NCI-H187 treated with DMSO at 0.1 percent for 48 hours (cell line): ENCODE measurements at regions not wholly inside any gene's neighbourhood (a gene's known extent, or its start where the extent isn't known, plus 50 kb on each side); places are given as distances from the start of the nearest gene placed in this dataset.
"Not testable (repeated sequence)": the region's sequence is repeated elsewhere in the genome, so short reads cannot be mapped to it uniquely, and the experiment has no call there.

ENCODE experiments used
- DNase-seq: peaks from one replicate; lab custom pipeline; 2025; lab: John Stamatoyannopoulos, UW

DNA sequence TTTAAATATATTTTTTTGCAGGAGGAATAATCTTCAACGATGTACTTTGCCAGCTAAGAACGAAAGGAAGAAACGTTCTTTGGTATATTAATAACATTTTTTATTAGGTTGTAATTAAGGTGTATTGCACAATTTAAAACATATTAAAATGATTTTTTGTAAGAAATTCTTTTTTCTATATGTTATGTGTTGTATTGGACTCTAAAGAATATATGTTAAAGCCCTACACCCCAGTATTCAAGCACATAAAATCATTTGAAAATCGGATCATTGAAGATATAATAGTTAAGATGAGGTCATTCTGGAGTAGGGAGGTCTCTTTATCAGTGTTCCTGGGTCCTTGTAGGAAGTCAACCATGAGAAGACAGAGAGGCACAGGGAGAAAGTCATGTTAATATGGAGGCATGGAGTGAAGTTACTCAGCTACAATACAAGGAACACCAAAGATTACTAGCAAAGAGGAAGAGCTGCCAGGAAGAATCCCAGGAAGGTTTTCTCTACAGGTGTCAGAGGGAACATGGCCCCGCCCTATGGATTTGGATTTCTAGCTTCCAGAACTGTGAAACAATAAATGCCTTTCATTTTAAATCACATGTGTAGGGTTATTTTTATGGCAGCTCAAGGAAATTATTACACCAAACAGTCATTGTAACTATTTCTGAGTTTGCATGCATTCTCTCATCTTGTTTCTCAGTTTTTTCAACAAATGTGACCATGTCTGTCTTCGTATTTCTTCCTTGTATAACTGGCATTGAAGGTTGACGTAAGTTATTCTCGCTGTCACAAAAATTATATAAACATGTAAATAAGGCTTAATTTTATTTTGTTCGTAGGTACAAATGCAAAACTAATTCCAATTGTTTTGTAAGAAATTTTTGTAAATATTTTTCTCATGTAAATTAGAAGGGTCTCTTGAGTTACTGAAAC is 75.4 kb upstream of the VPREB1 start:
- DNase-seq, result no peak

DNA sequence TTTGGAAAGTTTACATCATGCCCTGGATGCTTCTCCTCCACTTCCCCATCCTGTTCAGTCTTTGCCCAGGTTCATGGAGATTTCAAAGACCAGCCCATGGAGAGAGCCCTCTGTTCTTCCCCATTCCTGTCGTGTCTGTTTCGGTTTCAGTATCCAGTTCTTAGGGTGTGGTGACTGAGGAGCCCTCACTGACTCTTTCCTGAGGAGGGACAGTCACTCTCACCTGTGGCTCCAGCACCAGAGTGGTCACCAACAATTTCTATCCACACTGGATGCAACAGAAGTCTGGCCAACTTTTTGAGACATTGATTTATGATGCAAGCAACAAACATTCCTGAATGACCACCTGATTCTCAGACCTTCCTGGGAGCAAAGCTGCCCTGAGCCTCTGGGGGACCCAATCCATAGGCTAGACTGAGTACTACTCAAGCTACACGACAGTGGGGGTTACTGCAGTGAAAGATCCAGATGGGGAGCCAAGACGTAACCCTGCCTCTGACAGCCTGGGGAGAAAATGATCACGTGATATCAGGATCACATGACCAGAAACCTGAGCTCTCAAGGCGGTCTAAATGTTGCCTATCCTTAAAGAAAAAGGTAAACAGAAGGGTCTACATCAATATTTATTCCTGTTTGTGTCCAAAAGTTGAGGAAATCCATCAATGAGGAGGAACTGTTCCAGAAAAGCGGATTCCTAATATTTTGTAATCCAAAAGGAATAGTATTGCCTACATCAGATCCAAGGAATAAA is 76.2 kb upstream of the VPREB1 start:
- peak; percentile 15 for DNase-seq

DNA sequence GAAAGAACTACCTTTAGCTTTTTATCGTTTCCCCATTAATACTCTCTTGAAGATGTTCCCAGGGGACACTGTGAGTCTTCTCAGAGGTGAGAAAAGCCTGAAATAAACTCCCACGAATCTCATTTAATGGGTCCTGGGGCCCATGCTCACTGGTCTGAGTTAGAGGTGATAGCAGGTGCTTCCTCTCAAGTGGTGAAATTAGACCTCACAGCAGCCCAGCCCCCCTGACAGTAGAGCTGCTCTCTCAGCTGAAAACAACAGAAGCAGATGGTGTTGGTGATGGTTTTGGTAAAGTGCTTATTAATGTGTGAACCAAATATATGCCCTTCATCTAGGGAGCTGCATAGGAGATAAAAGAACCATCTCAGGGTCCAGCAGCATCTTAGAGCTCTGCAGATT is 76.8 kb upstream of the VPREB1 start:
- no peak for DNase-seq

DNA sequence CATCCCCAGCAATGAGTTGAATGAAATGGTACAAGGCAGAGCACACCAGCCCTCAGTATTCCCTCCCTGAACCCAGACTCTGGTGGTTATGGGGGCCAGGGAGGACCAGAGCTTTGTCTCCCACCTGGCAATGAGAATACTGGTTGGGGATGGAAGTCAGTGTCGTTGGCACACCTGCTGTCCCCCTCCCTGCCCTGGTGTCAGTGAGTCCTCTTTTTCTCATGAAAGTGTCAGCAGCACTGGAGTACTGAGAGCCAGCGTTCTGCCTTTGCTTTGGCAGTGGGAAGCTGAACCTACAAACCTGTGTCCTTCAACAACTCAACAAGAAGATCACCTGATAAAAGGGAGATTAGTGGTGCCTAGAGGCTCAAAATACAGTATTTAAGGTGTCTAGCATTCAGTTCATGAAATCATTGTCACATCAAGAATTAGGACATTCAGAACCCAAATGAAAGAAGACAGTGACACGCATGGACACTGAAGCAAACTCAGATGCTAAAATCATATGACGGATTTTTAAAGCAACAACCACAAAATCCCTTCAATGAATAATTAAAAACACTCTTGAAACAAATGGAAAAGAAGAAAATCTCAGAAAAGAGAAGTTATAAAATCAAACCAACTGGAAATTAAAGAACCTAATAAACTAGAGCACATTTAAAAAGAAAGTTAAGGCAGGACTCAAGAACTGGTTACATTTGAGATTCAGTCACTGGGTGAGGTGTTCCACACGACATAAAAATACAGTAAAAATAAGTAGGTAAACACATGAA is 77.5 kb upstream of the VPREB1 start:
- no peak for DNase-seq

- DNase-seq, result no peak
These were observed 78.5 kb upstream of the VPREB1 start for GRCh38 chr22:22165936-22166710.

DNA sequence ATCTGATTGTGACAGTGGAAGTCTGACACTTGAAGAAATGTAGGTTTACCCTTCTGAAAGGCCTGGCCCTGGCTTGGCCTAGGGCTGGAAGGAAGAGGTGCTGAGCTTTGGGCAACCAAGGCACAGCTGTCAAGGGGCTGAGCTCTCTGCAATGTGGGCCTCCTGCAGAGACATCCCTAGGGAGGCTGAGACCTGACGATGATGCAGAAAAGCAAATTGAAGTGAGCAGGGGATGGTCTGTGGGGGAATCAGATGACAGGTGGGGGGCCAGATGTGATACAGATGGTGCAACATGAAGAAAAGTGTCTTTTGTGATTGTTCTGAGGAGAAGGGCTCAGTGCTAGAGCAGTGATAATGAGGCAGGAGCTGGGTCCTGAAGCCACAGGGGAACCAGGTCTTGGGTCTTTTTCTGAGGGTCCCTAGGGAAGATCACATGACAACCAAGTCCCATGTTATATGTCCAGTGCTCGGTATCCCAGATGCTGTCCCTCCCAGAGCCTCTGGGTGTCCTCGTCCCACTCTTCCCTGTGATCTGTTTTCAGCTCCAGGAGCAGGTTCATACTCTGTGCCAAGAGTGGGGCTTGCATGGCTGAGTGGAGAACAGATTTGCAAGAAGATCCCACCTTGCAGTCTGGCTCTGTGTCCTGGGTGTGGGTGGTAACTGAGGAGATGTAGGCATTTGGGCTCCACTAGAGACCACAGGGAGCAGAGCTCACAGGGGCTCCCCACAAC is 79.9 kb upstream of the VPREB1 start:
- no peak for DNase-seq

GRCh38 chr22:22161924-22162851 is 82.4 kb upstream of the VPREB1 start:
- no peak for DNase-seq

GRCh38 chr22:22160768-22161167 is 83.8 kb upstream of the VPREB1 start:
- not testable (repeated sequence) for DNase-seq

- DNase-seq, result no peak
These were observed 85.2 kb upstream of the VPREB1 start for GRCh38 chr22:22159384-22159783.

DNA sequence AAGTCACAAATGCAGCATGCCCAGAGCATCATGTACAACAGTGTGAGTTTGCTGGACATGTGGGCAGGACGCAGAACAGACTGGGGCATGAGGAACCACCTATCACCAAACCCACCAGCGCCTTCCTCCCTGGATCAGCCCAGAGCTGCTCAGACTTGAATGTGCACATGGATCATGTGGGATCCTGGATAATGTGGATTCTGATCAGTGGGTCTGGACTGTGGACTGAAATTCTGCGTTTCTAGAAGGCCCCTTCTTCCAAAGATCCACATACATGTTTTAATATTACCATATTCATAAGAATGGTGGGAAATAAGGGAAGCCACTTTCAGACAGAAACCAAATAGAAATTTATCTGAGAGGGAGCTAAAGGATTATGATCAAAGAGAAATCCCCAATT is 85.6 kb upstream of the VPREB1 start:
- DNase-seq, result no peak

GRCh38 chr22:22158207-22158816 is 86.3 kb upstream of the VPREB1 start:
- no peak for DNase-seq

DNA sequence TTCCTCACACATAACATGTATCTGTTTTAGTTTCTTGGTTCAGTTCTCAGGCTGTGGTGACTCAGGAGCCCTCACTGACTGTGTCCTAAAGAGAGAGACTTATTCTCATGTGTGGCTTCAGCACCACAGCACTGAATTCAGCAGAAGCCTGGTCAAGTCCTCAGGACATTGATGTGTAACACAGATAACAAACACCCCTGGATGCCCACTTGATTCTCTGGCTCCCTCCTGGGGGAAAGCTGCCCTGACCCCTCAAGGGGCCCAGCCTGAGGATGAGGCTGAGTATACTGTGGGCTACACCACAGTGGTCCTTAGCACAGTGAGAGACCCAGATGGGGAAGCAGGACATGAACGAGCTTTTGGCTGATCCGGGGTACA is 87.2 kb upstream of the VPREB1 start:
- no peak for DNase-seq

DNA sequence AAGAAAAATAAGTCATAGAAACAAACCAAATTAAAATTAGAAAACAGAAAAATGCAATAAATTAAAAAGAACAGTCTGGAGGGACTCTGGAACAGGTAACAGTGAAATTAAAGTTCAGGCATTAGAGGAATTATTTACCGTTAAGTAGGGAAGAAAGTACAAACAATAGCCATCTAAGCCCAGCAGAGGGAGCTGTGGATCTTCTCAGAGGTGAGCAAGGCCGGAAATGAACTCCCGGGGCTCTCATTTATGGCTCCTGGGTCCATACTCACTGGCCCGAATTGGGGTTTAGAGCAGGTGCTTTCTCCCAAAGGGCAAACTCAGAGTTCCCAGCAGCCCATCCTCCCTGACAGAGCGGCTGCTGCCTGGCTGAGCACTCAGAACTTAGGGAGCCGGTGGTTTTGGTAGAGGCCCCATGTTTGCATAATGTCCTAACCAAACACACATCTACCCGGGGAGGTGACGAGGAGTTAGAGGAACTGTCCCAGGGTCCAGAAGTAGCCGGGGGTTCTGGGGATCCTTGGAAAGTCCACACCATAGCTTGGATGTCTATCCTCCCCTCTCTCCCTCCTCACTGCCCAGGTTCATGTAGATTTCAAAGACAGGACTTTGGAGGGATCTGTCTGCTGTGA is 87.8 kb upstream of the VPREB1 start:
- DNase-seq, result peak; percentile 69

DNA sequence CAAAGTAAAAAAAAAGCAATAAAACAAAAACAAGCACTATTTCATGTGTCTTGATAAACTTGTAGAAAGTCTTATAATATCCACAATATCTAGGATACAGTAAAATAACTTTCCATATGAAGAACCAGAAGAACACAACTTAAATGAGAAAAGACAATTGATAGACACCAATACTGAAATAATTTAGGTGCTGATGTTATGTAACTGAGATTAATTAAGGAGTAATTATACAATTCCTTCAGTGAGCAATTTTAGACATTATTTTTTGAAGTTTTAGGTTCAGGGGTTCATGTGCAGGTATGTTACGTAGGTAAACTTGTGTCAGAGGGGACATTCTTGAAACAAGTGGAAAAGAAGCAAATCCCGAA is 88.3 kb upstream of the VPREB1 start:
- no peak for DNase-seq

DNA sequence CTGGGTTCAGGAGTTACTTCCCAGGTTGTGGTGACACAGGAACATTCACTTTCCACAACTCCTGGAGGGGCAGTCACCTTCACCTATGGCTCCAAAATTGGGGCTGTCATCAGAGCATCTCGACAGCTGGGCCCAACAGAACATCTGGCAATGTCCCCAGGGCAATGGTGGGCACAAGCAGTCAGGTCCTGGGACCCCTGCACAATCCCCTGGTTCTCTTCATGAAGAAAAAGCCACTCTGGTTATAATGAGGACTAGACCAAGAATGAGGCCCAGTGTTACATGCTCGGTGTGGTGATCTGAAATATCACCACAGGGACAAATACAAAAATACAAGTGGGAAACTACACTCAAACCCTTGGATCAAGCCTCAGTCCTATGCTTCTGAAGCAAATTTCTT is 89.0 kb upstream of the VPREB1 start:
- DNase-seq, result no peak

- DNase-seq, result no peak
These were observed 89.4 kb upstream of the VPREB1 start for GRCh38 chr22:22155146-22155545.

GRCh38 chr22:22154040-22154439 is 90.5 kb upstream of the VPREB1 start:
- no peak for DNase-seq

GRCh38 chr22:22151308-22151707 is 93.3 kb upstream of the VPREB1 start:
- DNase-seq, result no peak

DNA sequence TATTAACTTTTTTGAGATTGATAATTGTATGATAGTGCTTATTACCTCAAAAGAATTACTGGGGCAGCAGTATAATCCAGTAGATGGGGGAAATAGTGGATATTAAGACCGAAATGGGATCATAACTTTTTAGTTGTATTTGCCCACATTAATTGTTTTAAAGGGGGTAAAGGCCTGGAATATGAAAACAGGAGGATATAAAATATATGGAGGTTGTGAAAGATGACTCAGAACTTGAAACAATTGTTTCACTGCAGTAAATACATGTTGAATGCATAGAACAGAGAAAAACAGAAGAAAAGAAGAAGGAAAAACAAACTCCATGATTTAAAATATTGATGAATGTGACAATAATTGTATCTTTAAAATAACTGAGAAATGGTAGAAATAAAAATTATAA is 94.1 kb upstream of the VPREB1 start:
- DNase-seq, result no peak
